Activated T-cell treated with anti-CD3 and anti-CD28 coated beads, Interleukin-2, amount 50 U/mL, for 48 hours (primary cell): ENCODE measurements at regions not wholly inside any gene's neighbourhood (a gene's known extent, or its start where the extent isn't known, plus 50 kb on each side); places are given as distances from the start of the nearest gene placed in this dataset.
A peak's percentile ranks its signal among the peaks of the same experiment; 100 is the strongest.
"Not testable (repeated sequence)": the region's sequence is repeated elsewhere in the genome, so short reads cannot be mapped to it uniquely, and the experiment has no call there.

ENCODE experiments used
- DNase-seq, 2 experiments: peaks; one replicate each; pipeline ENCODE4 v3.0.0-alpha.2; 2020

GRCh38 chr4:153929675-153930074, 140.8 kb upstream of the SFRP2 start:
- no peak for DNase-seq

- DNase-seq: no peak
Measured at GRCh38 chr4:153927451-153927850, 138.6 kb upstream of the SFRP2 start.

DNA sequence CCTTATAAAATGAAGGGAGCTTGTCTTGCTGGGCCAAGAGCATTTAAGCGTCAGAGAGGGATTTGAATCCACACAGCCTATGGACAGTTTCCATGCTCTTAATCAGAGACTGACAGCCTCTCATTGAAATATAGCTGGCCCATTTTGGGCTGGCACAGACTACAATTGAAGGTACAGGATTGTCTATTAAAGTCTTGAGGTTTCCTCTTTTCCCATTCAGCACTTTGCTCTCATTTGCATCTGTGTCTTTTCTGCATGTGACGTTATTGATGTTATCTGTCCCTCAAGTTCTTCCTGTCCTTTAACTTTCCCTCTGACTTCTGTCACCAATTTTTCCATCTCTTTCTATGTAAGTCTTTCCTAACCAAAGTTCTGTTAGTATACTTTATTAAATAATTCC, 133.3 kb upstream of the SFRP2 start:
- DNase-seq: no peak

GRCh38 chr4:153919667-153920066, 130.8 kb upstream of the SFRP2 start:
- DNase-seq: no peak

DNA sequence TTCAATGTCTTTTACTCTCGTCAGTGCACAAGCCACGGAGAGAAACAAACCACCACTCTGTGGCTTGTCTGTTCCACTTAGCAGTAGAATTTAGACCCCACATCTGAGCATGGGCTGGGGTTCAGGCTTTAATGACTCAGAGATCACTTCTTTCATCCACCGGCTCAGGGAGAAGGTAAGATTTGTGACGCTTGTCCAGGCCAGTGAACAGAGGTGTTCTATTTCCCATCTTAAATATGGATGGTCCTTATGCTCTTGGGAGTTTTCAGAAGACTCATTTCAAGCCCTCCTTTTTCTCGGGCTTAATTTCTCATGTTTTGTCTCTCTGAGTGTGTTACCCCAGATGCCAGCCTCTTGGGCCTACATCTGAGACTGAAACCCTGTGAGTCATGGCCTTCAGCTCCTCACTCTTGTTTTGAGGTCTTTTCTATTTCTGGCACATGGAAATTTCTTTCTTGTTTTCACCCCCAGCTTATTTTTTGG, 127.4 kb upstream of the SFRP2 start:
- peak; percentile 60 to 62 for DNase-seq

DNA sequence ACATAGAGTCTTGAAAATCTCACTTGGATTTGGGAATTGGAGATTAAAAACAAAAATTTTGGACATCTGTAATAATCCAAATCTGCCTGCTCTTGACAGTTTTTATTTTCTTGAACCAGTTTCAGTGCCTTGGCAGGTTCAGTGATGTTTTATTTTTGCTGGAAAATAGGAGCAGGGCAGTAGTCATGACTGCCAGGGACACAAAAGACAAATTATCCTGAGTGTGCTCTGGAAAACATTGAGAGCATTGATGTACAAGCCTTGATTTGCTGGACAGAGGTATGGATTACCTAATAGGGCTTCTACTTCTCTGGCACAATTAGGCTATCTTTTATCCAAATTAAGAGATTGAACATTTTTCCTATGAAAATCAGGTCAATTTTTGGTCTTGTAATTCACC, 123.4 kb upstream of the SFRP2 start:
- DNase-seq: no peak

GRCh38 chr4:153909672-153910071, 120.8 kb upstream of the SFRP2 start:
- no peak for DNase-seq

DNA sequence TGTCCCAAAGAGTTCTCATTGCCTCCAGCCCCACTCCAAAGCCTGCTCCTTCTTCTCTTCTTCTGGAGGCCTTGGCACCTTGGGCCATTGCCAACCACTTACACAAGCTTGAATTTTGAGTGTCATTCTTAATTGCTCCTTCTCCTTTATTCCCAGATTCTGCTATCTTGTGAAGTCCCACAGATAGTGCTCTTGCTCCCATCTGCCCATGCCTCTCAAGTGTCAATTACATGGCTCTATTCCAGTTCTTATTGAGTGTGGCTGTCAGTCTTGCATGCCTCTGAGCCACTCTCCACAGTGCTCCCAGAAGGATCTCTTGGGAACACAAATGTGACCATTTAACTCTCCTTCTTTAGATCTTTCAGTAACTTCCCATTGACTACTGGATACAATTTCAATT, 117.3 kb upstream of the SFRP2 start:
- no peak for DNase-seq

DNA sequence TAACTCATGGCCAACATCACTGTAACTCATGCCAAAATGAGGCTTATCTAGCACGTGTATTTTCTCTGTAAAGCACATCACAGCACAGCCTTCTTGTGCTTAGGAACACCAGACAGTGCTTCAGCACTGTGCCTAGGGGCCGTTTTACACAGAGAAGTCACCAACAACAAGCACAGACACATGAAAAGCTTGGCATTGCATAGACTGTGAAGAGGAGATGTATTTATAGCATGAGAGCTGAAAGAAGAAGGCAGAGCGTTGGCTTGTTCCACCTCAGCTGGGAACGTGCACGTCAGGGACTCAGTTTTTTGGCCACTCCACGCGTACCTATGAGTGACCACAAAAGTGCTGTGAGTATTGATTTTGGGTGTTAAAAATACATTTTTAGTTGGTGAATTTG, 116.3 kb upstream of the SFRP2 start:
- no peak for DNase-seq

GRCh38 chr4:153904011-153904410, 115.1 kb upstream of the SFRP2 start:
- DNase-seq: no peak

- DNase-seq: no peak
Measured at GRCh38 chr4:153901220-153901619, 112.3 kb upstream of the SFRP2 start.

- DNase-seq: no peak
Measured at GRCh38 chr4:153900426-153900825, 111.5 kb upstream of the SFRP2 start.

- no peak for DNase-seq
Measured at GRCh38 chr4:153890761-153891160, 101.9 kb upstream of the SFRP2 start.

- no peak for DNase-seq
Measured at GRCh38 chr4:153887217-153887616, 98.3 kb upstream of the SFRP2 start.

GRCh38 chr4:153884325-153884724, 95.4 kb upstream of the SFRP2 start:
- no peak for DNase-seq

DNA sequence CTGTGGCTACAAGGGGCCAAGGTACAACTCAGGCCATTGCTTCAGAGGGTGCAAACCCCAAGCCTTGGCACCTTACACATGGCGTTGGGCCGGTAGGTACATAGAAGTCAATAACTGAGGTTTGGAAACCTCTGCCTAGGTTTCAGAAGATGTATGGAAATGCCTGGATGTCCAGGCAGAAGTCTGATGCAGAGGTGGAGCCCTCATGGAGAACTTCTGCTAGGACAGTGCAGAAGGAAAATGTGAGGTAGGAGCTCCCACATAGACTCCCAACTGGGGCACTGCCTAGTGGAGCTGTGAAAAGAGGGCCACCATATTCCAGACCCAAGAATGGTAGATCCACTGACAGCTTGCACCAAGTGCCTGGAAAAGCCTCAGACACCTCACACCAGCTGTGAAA, 92.1 kb upstream of the SFRP2 start:
- DNase-seq: no peak

GRCh38 chr4:153877898-153878297, 89.0 kb upstream of the SFRP2 start:
- DNase-seq: no peak

GRCh38 chr4:153873741-153874140, 84.9 kb upstream of the SFRP2 start:
- DNase-seq: no peak

GRCh38 chr4:153866766-153867165, 77.9 kb upstream of the SFRP2 start:
- DNase-seq: not testable (repeated sequence)

DNA sequence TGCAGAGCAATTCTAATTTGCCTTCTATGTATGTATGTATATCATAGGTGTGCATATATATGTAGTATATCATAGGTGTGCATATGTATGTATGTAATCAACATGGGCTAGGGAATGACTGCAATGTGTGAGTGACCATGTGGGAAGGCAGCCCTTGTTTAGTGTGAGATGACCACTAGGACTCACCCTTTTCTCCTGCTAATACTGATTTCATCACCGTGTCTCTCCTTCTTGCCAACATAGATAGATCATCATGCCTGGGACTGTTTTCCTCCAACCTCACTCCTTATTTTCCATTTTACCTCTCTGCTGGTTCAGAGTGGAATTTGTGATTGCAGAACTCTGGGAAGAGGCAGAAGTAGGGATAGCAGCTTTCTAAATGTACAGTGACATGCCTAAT, 63.6 kb upstream of the SFRP2 start:
- DNase-seq: no peak

DNA sequence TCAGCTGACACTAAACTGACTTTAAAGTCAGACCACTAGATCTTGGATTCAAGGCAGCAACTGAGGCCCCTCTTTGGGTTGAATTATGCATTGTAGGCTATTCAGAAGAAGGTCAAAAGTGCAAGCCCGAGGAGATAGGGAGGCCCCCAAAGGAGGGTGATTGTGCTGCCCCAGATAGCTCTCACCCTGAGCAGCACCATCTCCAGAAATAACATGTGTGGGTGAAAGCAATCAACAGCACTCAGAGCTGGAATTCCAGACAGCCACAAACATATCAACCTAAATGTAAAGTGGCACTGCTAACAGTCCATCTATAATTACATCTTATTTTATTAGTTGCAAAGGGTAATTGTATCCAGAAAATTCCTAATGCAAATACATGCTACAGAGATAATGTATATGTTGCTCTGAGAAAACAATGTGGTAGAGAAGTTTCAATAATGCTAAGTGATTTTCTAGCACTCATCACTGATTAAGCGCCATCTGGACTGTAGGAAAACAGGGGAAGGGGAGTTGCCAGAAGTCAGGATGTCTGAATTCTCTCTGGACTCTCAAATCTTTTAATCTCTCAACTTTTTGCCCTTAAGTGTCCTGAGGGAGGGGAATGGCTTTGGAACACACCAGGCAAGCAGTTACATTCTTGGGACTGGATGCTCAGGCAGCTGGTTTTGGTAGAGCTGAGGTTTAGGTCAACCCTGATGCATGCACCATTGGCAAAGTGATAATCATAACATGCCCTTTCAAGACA, 61.8 kb upstream of the SFRP2 start:
- DNase-seq: no peak

- no peak for DNase-seq
Measured at GRCh38 chr4:153844144-153844543, 55.3 kb upstream of the SFRP2 start.
